H9 (cell line): ENCODE measurements at regions not wholly inside any gene's neighbourhood (a gene's known extent, or its start where the extent isn't known, plus 50 kb on each side); places are given as distances from the start of the nearest gene placed in this dataset.

Source experiments
- DNase-seq: peaks from one replicate; pipeline ENCODE4 v3.0.0-alpha.2; 2017
- H2AFZ ChIP-seq: one replicate; pipeline ENCODE4 v1.6.1; 2013; ENCODE audit warnings: mild to moderate bottlenecking, low read length, control low read depth, moderate library complexity
- H2AK5ac ChIP-seq: 2 replicates; pipeline ENCODE4 v1.6.1; 2013; ENCODE audit warnings: low read length, control low read depth, mixed read lengths; ENCODE audit not compliant: insufficient read length
- H2BK120ac ChIP-seq: one replicate; pipeline ENCODE4 v1.6.1; 2013; ENCODE audit warnings: low read depth, mild to moderate bottlenecking, low read length, control low read depth, inconsistent platforms; ENCODE audit not compliant: poor library complexity, severe bottlenecking
- H2BK12ac ChIP-seq: 2 replicates; pipeline ENCODE4 v1.6.1; 2013; ENCODE audit warnings: low read length, control low read depth, mixed read lengths, low read depth; ENCODE audit not compliant: insufficient read length
- H2BK15ac ChIP-seq: 2 replicates; pipeline ENCODE4 v1.6.1; 2013; ENCODE audit warnings: low read depth, low read length, control low read depth
- H2BK20ac ChIP-seq: one replicate; pipeline ENCODE4 v1.6.1; 2013; ENCODE audit warnings: low read depth, mild to moderate bottlenecking, low read length, control low read depth, inconsistent platforms; ENCODE audit not compliant: poor library complexity, severe bottlenecking
- H2BK5ac ChIP-seq: 2 replicates; pipeline ENCODE4 v1.6.1; 2013; ENCODE audit warnings: low read length, control low read depth, mixed read lengths; ENCODE audit not compliant: insufficient read length
- H3K14ac ChIP-seq: 2 replicates; pipeline ENCODE4 v1.6.1; 2013; ENCODE audit warnings: low read length, control low read depth; ENCODE audit not compliant: insufficient read depth
- H3K18ac ChIP-seq: 2 replicates; pipeline ENCODE4 v1.6.1; 2013; ENCODE audit warnings: low read depth, mild to moderate bottlenecking, mixed read lengths, low read length, control low read depth; ENCODE audit not compliant: insufficient read length
- H3K23ac ChIP-seq: 2 replicates; pipeline ENCODE4 v1.6.1; 2013; ENCODE audit warnings: low read length, control low read depth, mixed read lengths, low read depth; ENCODE audit not compliant: insufficient read length
- H3K23me2 ChIP-seq: 2 replicates; pipeline ENCODE4 v1.6.1; 2013; ENCODE audit warnings: low read depth, mild to moderate bottlenecking, mixed read lengths, low read length, control low read depth; ENCODE audit not compliant: insufficient read length, poor library complexity, severe bottlenecking
- H3K27ac ChIP-seq: 2 replicates; pipeline ENCODE4 v1.5.1; 2013; ENCODE audit warnings: low read length, control low read depth, mixed read lengths, low read depth; ENCODE audit not compliant: insufficient read length
- H3K27me3 ChIP-seq: 2 replicates; pipeline ENCODE4 v1.6.1; 2013; ENCODE audit warnings: low read length, control low read depth, inconsistent platforms; ENCODE audit not compliant: insufficient read depth
- H3K4ac ChIP-seq: 2 replicates; pipeline ENCODE4 v1.6.1; 2013; ENCODE audit warnings: low read depth, mild to moderate bottlenecking, control low read depth, inconsistent platforms, low read length, moderate library complexity
- H3K4me1 ChIP-seq: 2 replicates; pipeline ENCODE4 v1.6.1; 2013; ENCODE audit warnings: low read length, control low read depth, inconsistent platforms; ENCODE audit not compliant: insufficient read depth
- H3K4me2 ChIP-seq: 2 replicates; pipeline ENCODE4 v1.6.1; 2013; ENCODE audit warnings: low read length, control low read depth, mixed read lengths; ENCODE audit not compliant: insufficient read length, insufficient read depth
- H3K56ac ChIP-seq: 2 replicates; pipeline ENCODE4 v1.6.1; 2013; ENCODE audit warnings: low read depth, mild to moderate bottlenecking, mixed read lengths, low read length, control low read depth; ENCODE audit not compliant: insufficient read length
- H3K79me1 ChIP-seq: 2 replicates; pipeline ENCODE4 v1.6.1; 2013; ENCODE audit warnings: low read depth, mild to moderate bottlenecking, moderate library complexity, low read length, control low read depth, inconsistent platforms; ENCODE audit not compliant: insufficient read depth, poor library complexity, severe bottlenecking
- H3K79me2 ChIP-seq: 2 replicates; pipeline ENCODE4 v1.6.1; 2013; ENCODE audit warnings: low read length, control low read depth, inconsistent platforms; ENCODE audit not compliant: insufficient read depth
- H3K9ac ChIP-seq: 2 replicates; pipeline ENCODE4 v1.6.1; 2013; ENCODE audit warnings: low read length, control low read depth, mixed read lengths; ENCODE audit not compliant: insufficient read length; ENCODE audit errors: extremely low read depth
- H3K9me3 ChIP-seq: one replicate; pipeline ENCODE4 v1.6.1; 2013; ENCODE audit warnings: low read depth, low read length, inconsistent platforms; ENCODE audit not compliant: control insufficient read depth
- H3T11ph ChIP-seq: one replicate; pipeline ENCODE4 v1.6.1; 2013; ENCODE audit warnings: mild to moderate bottlenecking, low read length, control low read depth, inconsistent platforms
- H4K20me1 ChIP-seq: one replicate; pipeline ENCODE4 v1.6.1; 2013; ENCODE audit not compliant: control insufficient read depth, insufficient read length, insufficient read depth
- H4K5ac ChIP-seq: 2 replicates; pipeline ENCODE4 v1.6.1; 2013; ENCODE audit warnings: low read depth, mild to moderate bottlenecking, mixed read lengths, low read length, control low read depth; ENCODE audit not compliant: insufficient read length
- H4K8ac ChIP-seq: replicated peaks from 2 replicates; pipeline ENCODE4 v1.6.1; 2013; ENCODE audit warnings: low read length, control low read depth, mixed read lengths, low read depth; ENCODE audit not compliant: insufficient read length
- H4K91ac ChIP-seq: 2 replicates; pipeline ENCODE4 v1.6.1; 2013; ENCODE audit warnings: low read depth, mild to moderate bottlenecking, moderate library complexity, mixed read lengths, low read length, control low read depth; ENCODE audit not compliant: insufficient read length
- H3K27ac Mint-ChIP-seq, 3 experiments: 2 replicates in 2 of 3; 3 replicates in 1 of 3; pipeline ENCODE4 v1.8.0; 2020 to 2021; ENCODE audit warnings: mixed read lengths in 3 of 3, mild to moderate bottlenecking in 1 of 3, moderate library complexity in 1 of 3
- H3K27me3 Mint-ChIP-seq: 2 replicates; pipeline ENCODE4 v1.8.0; 2021; ENCODE audit warnings: low read depth, mild to moderate bottlenecking, moderate library complexity, mixed read lengths
- H3K36me3 Mint-ChIP-seq, 3 experiments: 2 replicates in 2 of 3; 3 replicates in 1 of 3; pipeline ENCODE4 v1.8.0; 2020 to 2021; ENCODE audit warnings: low read depth in 3 of 3, mixed read lengths in 3 of 3; ENCODE audit not compliant: insufficient read depth in 1 of 3
- H3K4me1 Mint-ChIP-seq, 2 experiments: 2 replicates each; pipeline ENCODE4 v1.8.0; 2020; ENCODE audit warnings: mixed read lengths in 2 of 2
- H3K4me3 Mint-ChIP-seq, 2 experiments: 2 replicates in 1 of 2; 3 replicates in 1 of 2; pipeline ENCODE4 v1.8.0; 2020 to 2021; ENCODE audit warnings: mild to moderate bottlenecking in 2 of 2, mixed read lengths in 2 of 2, moderate library complexity in 1 of 2
- H3K9me3 Mint-ChIP-seq, 2 experiments: 2 replicates in 1 of 2; 3 replicates in 1 of 2; pipeline ENCODE4 v1.8.0; 2020; ENCODE audit warnings: mild to moderate bottlenecking in 2 of 2, mixed read lengths in 2 of 2, moderate library complexity in 1 of 2
- WGBS: extraction: QIAGEN DNeasy Blood & Tissue Kit; methylation state at CpG from one replicate; pipeline ENCODE4 v1.1.7; 2013; ENCODE audit warnings: missing lambda C conversion rate, low lambda C conversion rate, mixed read lengths; ENCODE audit not compliant: insufficient read length; ENCODE audit errors: extremely low coverage; 5-methylcytosine and 5-hydroxymethylcytosine counted together
- TF ChIP-seq, protein P1 (sequence below): fragments of 200-600 bp; sonication (generic); conservative IDR thresholded peaks from 3 replicates; pipeline ENCODE4 v1.8.0; 2021; ENCODE audit warnings: antibody characterized with exemption, mild to moderate bottlenecking

GRCh38 chr4:38532908-38533499 is 131.0 kb upstream of the KLF3 start:
- no peaks in the 10 kb centered on the region for H3K23me2 ChIP-seq
- H4K8ac ChIP-seq = no peak overlapping the region

More at GRCh38 chr4:38532908-38533499, 131.0 kb upstream of the KLF3 start:
- H2BK5ac ChIP-seq = no peak overlapping the region
- no peaks in the 10 kb centered on the region for H3K9me3 Mint-ChIP-seq
- H3K14ac ChIP-seq = no peak overlapping the region
- TF ChIP-seq, protein P1, sequence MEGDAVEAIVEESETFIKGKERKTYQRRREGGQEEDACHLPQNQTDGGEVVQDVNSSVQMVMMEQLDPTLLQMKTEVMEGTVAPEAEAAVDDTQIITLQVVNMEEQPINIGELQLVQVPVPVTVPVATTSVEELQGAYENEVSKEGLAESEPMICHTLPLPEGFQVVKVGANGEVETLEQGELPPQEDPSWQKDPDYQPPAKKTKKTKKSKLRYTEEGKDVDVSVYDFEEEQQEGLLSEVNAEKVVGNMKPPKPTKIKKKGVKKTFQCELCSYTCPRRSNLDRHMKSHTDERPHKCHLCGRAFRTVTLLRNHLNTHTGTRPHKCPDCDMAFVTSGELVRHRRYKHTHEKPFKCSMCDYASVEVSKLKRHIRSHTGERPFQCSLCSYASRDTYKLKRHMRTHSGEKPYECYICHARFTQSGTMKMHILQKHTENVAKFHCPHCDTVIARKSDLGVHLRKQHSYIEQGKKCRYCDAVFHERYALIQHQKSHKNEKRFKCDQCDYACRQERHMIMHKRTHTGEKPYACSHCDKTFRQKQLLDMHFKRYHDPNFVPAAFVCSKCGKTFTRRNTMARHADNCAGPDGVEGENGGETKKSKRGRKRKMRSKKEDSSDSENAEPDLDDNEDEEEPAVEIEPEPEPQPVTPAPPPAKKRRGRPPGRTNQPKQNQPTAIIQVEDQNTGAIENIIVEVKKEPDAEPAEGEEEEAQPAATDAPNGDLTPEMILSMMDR = no peak
- no peak overlapping the region for H3K4me3 Mint-ChIP-seq
- H3K79me2 ChIP-seq = no peaks in the 10 kb centered on the region
- no peak overlapping the region for H2AK5ac ChIP-seq
- no peak overlapping the region for H3K4me2 ChIP-seq
- H4K91ac ChIP-seq = no peak overlapping the region
- H2BK20ac ChIP-seq = no peak overlapping the region
- no CpG with 5 or more reads among the region's 6 CpGs for WGBS
- no peak overlapping the region for H3K18ac ChIP-seq
- H3K4me1 Mint-ChIP-seq = peaks cover 13 to 17% of the 10 kb centered on the region in 2 experiments
- no peak overlapping the region for H3K56ac ChIP-seq
- no peak overlapping the region for H3K27ac ChIP-seq
- no peaks in the 10 kb centered on the region for H3K9me3 ChIP-seq
- H3K27me3 ChIP-seq = no peaks in the 10 kb centered on the region
- no peak for DNase-seq
- H3K27me3 Mint-ChIP-seq = peaks cover 7% of the 10 kb centered on the region
- H2AFZ ChIP-seq = no peak overlapping the region
- H3K23ac ChIP-seq = no peak overlapping the region
- H2BK12ac ChIP-seq = no peak overlapping the region
- no peak overlapping the region for H3T11ph ChIP-seq
- no peaks in the 10 kb centered on the region for H3K79me1 ChIP-seq
- H3K27ac Mint-ChIP-seq = peak overlapping the region in 1 of 3 experiments; percentile 21; a peak in 2 of 7 replicates
- H4K5ac ChIP-seq = no peak overlapping the region
- H3K4me1 ChIP-seq = no peaks in the 10 kb centered on the region
- H3K4ac ChIP-seq = no peak overlapping the region
- no peak overlapping the region for H2BK15ac ChIP-seq
- H3K9ac ChIP-seq = no peak overlapping the region
- H4K20me1 ChIP-seq = no peaks in the 10 kb centered on the region
- H2BK120ac ChIP-seq = no peak overlapping the region
- H3K36me3 Mint-ChIP-seq = no peaks in the 10 kb centered on the region
